ENCODE measurements at regions not wholly inside any gene's neighbourhood (a gene's known extent, or its start where the extent isn't known, plus 50 kb on each side); places are given as distances from the start of the nearest gene placed in this dataset.

DNA sequence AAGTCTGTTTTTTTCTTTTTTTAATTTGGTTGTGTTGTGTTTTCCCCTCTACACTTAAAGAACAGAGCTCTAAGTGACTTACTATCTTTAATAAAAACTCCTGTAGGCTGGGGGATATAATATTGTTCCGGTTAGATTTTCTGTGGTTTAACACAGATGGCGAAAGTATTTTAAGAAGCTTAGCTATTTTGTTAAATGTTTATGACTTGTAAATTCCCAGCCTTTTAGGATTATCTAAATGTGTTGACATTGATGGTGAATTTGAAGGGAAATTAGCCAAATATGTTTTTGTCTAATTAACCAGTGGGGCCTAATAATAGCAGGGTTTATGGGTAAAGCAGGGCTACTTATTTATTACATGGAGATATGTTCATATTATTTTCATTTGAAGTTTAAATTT, 538.5 kb downstream of the INHBA start:
- TF ChIP-seq, protein P1, sequence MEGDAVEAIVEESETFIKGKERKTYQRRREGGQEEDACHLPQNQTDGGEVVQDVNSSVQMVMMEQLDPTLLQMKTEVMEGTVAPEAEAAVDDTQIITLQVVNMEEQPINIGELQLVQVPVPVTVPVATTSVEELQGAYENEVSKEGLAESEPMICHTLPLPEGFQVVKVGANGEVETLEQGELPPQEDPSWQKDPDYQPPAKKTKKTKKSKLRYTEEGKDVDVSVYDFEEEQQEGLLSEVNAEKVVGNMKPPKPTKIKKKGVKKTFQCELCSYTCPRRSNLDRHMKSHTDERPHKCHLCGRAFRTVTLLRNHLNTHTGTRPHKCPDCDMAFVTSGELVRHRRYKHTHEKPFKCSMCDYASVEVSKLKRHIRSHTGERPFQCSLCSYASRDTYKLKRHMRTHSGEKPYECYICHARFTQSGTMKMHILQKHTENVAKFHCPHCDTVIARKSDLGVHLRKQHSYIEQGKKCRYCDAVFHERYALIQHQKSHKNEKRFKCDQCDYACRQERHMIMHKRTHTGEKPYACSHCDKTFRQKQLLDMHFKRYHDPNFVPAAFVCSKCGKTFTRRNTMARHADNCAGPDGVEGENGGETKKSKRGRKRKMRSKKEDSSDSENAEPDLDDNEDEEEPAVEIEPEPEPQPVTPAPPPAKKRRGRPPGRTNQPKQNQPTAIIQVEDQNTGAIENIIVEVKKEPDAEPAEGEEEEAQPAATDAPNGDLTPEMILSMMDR (IDR thresholded peaks at IDR 0.05; ENCODE audit: poor library complexity, severe bottlenecking), result no peak
- no peak for TF ChIP-seq EP300 (conservative IDR thresholded peaks at IDR 0.05; ENCODE audit: poor library complexity, severe bottlenecking)
- no peak for TF ChIP-seq POLR2AphosphoS5 (IDR thresholded peaks at IDR 0.05)
- TF ChIP-seq RAD21 (conservative IDR thresholded peaks at IDR 0.05), result no peak
- TF ChIP-seq, protein P2, sequence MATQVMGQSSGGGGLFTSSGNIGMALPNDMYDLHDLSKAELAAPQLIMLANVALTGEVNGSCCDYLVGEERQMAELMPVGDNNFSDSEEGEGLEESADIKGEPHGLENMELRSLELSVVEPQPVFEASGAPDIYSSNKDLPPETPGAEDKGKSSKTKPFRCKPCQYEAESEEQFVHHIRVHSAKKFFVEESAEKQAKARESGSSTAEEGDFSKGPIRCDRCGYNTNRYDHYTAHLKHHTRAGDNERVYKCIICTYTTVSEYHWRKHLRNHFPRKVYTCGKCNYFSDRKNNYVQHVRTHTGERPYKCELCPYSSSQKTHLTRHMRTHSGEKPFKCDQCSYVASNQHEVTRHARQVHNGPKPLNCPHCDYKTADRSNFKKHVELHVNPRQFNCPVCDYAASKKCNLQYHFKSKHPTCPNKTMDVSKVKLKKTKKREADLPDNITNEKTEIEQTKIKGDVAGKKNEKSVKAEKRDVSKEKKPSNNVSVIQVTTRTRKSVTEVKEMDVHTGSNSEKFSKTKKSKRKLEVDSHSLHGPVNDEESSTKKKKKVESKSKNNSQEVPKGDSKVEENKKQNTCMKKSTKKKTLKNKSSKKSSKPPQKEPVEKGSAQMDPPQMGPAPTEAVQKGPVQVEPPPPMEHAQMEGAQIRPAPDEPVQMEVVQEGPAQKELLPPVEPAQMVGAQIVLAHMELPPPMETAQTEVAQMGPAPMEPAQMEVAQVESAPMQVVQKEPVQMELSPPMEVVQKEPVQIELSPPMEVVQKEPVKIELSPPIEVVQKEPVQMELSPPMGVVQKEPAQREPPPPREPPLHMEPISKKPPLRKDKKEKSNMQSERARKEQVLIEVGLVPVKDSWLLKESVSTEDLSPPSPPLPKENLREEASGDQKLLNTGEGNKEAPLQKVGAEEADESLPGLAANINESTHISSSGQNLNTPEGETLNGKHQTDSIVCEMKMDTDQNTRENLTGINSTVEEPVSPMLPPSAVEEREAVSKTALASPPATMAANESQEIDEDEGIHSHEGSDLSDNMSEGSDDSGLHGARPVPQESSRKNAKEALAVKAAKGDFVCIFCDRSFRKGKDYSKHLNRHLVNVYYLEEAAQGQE (IDR thresholded peaks at IDR 0.05; ENCODE audit: borderline replicate concordance), result no peak
- TF ChIP-seq EZH2 (IDR thresholded peaks at IDR 0.05; ENCODE audit: borderline replicate concordance, insufficient read depth, low read length, poor library complexity, severe bottlenecking), result no peak
- TF ChIP-seq TAF1 (IDR thresholded peaks at IDR 0.05; ENCODE audit: low read depth), result no peak

Data from neural cell (in vitro differentiated cells).